ENCODE measurements at regions not wholly inside any gene's neighbourhood (a gene's known extent, or its start where the extent isn't known, plus 50 kb on each side); places are given as distances from the start of the nearest gene placed in this dataset.

GRCh38 chr5:6084836-6085235, 293.5 kb downstream of the MED10 start (continued):
- TF ChIP-seq PHF8 (conservative IDR thresholded peaks at IDR 0.05; ENCODE audit: low read depth, low read length) (no peak), YY1 (IDR thresholded peaks at IDR 0.05; ENCODE audit: low read depth, low read length) (no peak), ATF2 (IDR thresholded peaks at IDR 0.05; ENCODE audit: low read length) (no peak), SUZ12 (IDR thresholded peaks at IDR 0.05; ENCODE audit: low read length) (no peak), CHD1 (IDR thresholded peaks at IDR 0.05; ENCODE audit: low read depth, low read length) (no peak)

All from H1 (cell line).